ENCODE measurements at regions not wholly inside any gene's neighbourhood (a gene's known extent, or its start where the extent isn't known, plus 50 kb on each side); places are given as distances from the start of the nearest gene placed in this dataset.

GRCh38 chr13:61664801-61665705, 249.4 kb upstream of the PCDH20 start (continued):
- TF ChIP-seq ZNF710 (CRISPR knock-in tag; IDR thresholded peaks at IDR 0.05; ENCODE audit: borderline replicate concordance) = peak; percentile 47; the same call in 1 of the 2 replicates
- no peak for TF ChIP-seq FOXP1 (IDR thresholded peaks at IDR 0.05)
- peak; percentile 95 for TF ChIP-seq FOXP1 (CRISPR knock-in tag; IDR thresholded peaks at IDR 0.05)
- TF ChIP-seq ATF3 (CRISPR knock-in tag; IDR thresholded peaks at IDR 0.05) = peak; percentile 57
- TF ChIP-seq ZBTB44 (CRISPR knock-in tag; IDR thresholded peaks at IDR 0.05) = no peak
- TF ChIP-seq ZMYM4 (CRISPR knock-in tag; IDR thresholded peaks at IDR 0.05) = peak; percentile 85
- peak; percentile 74; the same call in 1 of the 2 replicates for TF ChIP-seq ZNF503 (CRISPR knock-in tag; IDR thresholded peaks at IDR 0.05)
- TF ChIP-seq ETS1 (CRISPR knock-in tag; IDR thresholded peaks at IDR 0.05) = no peak
- 0 out of 2 replicates have a peak, but pooled peaks have one; percentile 16 for TF ChIP-seq ZBED4 (CRISPR knock-in tag; IDR thresholded peaks at IDR 0.05; ENCODE audit: borderline replicate concordance)
- TF ChIP-seq ZNF276 (CRISPR knock-in tag; IDR thresholded peaks at IDR 0.05; ENCODE audit: low read depth) = no peak
- TF ChIP-seq ZNF12 (CRISPR knock-in tag; IDR thresholded peaks at IDR 0.05) = peak; percentile 88; the same call in 1 of the 2 replicates
- peak; percentile 78 for TF ChIP-seq HBP1 (CRISPR knock-in tag; IDR thresholded peaks at IDR 0.05; ENCODE audit: low read depth)
- peak; percentile 80 for TF ChIP-seq TRIM24 (CRISPR knock-in tag; IDR thresholded peaks at IDR 0.05)
